ENCODE measurements at regions not wholly inside any gene's neighbourhood (a gene's known extent, or its start where the extent isn't known, plus 50 kb on each side); places are given as distances from the start of the nearest gene placed in this dataset.

- no peak for DNase-seq
Observed at GRCh38 chr2:10964052-10964790, 52.5 kb downstream of the KCNF1 start.

GRCh38 chr2:10965241-10965843 lies 53.6 kb downstream of the KCNF1 start:
- DNase-seq = no peak

- DNase-seq = no peak
Observed at GRCh38 chr2:10966056-10966455, 54.3 kb downstream of the KCNF1 start.

GRCh38 chr2:10966741-10967140 lies 55.0 kb downstream of the KCNF1 start:
- DNase-seq = no peak

- DNase-seq = no peak
Observed at GRCh38 chr2:10968176-10968575, 56.4 kb downstream of the KCNF1 start.

GRCh38 chr2:10970666-10971065 lies 58.9 kb downstream of the KCNF1 start:
- DNase-seq = no peak

GRCh38 chr2:10971161-10971887 lies 59.6 kb downstream of the KCNF1 start:
- peak in 1 of 3 experiments; percentile 33 for DNase-seq

GRCh38 chr2:10971888-10972260 lies 60.1 kb downstream of the KCNF1 start:
- peak in 2 of 3 experiments; percentile 33 to 35 for DNase-seq

- DNase-seq = no peak
Observed at GRCh38 chr2:10972683-10973433, 61.1 kb downstream of the KCNF1 start.

GRCh38 chr2:10973766-10974165 lies 62.0 kb downstream of the KCNF1 start:
- DNase-seq = no peak

GRCh38 chr2:10977003-10977402 lies 65.3 kb downstream of the KCNF1 start:
- no peak for DNase-seq

- DNase-seq = no peak
Observed at GRCh38 chr2:10977621-10978020, 65.9 kb downstream of the KCNF1 start.

GRCh38 chr2:10978090-10978670 lies 66.4 kb downstream of the KCNF1 start:
- DNase-seq = no peak

- DNase-seq = peak in 1 of 3 experiments; percentile 28
Observed at GRCh38 chr2:10980071-10980470, 68.3 kb downstream of the KCNF1 start.

- no peak for DNase-seq
Observed at GRCh38 chr2:10980886-10981425, 69.2 kb downstream of the KCNF1 start.

- DNase-seq = no peak
Observed at GRCh38 chr2:10981451-10981850, 69.7 kb downstream of the KCNF1 start.

- no peak for DNase-seq
Observed at GRCh38 chr2:10981941-10982431, 70.3 kb downstream of the KCNF1 start.

- no peak for DNase-seq
Observed at GRCh38 chr2:10982931-10983701, 71.4 kb downstream of the KCNF1 start.

GRCh38 chr2:10983711-10984110 lies 72.0 kb downstream of the KCNF1 start:
- no peak for DNase-seq

GRCh38 chr2:10984418-10985135 lies 72.8 kb downstream of the KCNF1 start:
- DNase-seq = no peak

- DNase-seq = no peak
Observed at GRCh38 chr2:10985260-10985659, 73.5 kb downstream of the KCNF1 start.
